Gastroesophageal sphincter (tissue), 4 donors: ENCODE measurements at regions not wholly inside any gene's neighbourhood (a gene's known extent, or its start where the extent isn't known, plus 50 kb on each side); places are given as distances from the start of the nearest gene placed in this dataset.

Source experiments
- ATAC-seq: fragments of 150-250 bp; one replicate; pipeline ENCODE4 v1.9.1; 2016; ENCODE audit warnings: mild to moderate bottlenecking, moderate library complexity
- H3K27ac ChIP-seq, 4 donors: fragments of 200-600 bp; sonication (generic) in 3 of 4; 1 replicate in 3 of 4; 2 replicates in 1 of 4; pipeline ENCODE4 v1.5.1; 2016 to 2019
- H3K27me3 ChIP-seq: fragments of 200-600 bp; sonication (generic); one replicate; pipeline ENCODE4 v1.5.1; 2019
- H3K36me3 ChIP-seq, 2 donors: fragments of 200-600 bp; sonication (generic); one replicate each; pipeline ENCODE4 v1.5.1; 2019; ENCODE audit warnings: control low read depth in 1 of 2
- H3K4me1 ChIP-seq, 3 donors: fragments of 200-600 bp; sonication (generic); 1 replicate in 2 of 3; 2 replicates in 1 of 3; pipeline ENCODE4 v1.5.1; 2016 to 2019; ENCODE audit warnings: control low read depth in 2 of 3
- H3K4me3 ChIP-seq, 2 donors: fragments of 200-600 bp; sonication (generic); one replicate each; pipeline ENCODE4 v1.5.1; 2019; ENCODE audit warnings: mild to moderate bottlenecking in 1 of 2, moderate library complexity in 1 of 2
- H3K9me3 ChIP-seq, 3 donors: fragments of 200-600 bp; sonication (generic); one replicate each; pipeline ENCODE4 v1.5.1; 2017 to 2019; ENCODE audit warnings: control low read depth in 2 of 3
- CTCF ChIP-seq, 4 experiments: fragments of 200-600 bp in 2 of 4; fragments of 450-650 bp in 2 of 4; sonication (generic) in 1 of 4; IDR thresholded peaks; one replicate each; pipeline ENCODE4 v1.5.1; 2017 to 2019; ENCODE audit warnings: antibody characterized with exemption in 4 of 4, mild to moderate bottlenecking in 2 of 4, moderate library complexity in 2 of 4
- EP300 ChIP-seq: sonication (generic); formaldehyde crosslinking; IDR thresholded peaks from one replicate; pipeline ENCODE4 v1.6.1; 2017; ENCODE audit warnings: antibody characterized with exemption, mild to moderate bottlenecking
- POLR2A ChIP-seq, 2 donors: fragments of 450-650 bp; IDR thresholded peaks; one replicate each; pipeline ENCODE4 v1.6.1; 2017; ENCODE audit warnings: antibody characterized with exemption in 2 of 2, mild to moderate bottlenecking in 2 of 2, moderate library complexity in 1 of 2
- POLR2AphosphoS5 ChIP-seq: sonication (generic); formaldehyde crosslinking; IDR thresholded peaks from one replicate; pipeline ENCODE4 v1.6.1; 2017; ENCODE audit warnings: antibody characterized with exemption
- WGBS, 2 donors: methylation state at CpG; one replicate each; pipeline ENCODE4 v1.1.5; 2018; ENCODE audit warnings: low coverage in 1 of 2; 5-methylcytosine and 5-hydroxymethylcytosine counted together

- no peak for ATAC-seq
- Histone ChIP-seq H3K9me3 (no peaks in the 10 kb centered on the region), H3K27ac (no peak overlapping the region), H3K4me1 (no peaks in the 10 kb centered on the region), H3K4me3 (no peak overlapping the region), H3K27me3 (no peaks in the 10 kb centered on the region), H3K36me3 (no peaks in the 10 kb centered on the region)
- WGBS, 2 donors: 64 to 89% methylated on average over 3 of the region's 3 CpGs
- TF ChIP-seq EP300: no peak
- TF ChIP-seq POLR2AphosphoS5: no peak
- no peak for TF ChIP-seq CTCF (IDR thresholded peaks at IDR 0.05)
- no peak for TF ChIP-seq POLR2A (IDR thresholded peaks at IDR 0.05)
Observed at GRCh38 chr17:54814371-54814770, 86.3 kb upstream of the TOM1L1 start.

DNA sequence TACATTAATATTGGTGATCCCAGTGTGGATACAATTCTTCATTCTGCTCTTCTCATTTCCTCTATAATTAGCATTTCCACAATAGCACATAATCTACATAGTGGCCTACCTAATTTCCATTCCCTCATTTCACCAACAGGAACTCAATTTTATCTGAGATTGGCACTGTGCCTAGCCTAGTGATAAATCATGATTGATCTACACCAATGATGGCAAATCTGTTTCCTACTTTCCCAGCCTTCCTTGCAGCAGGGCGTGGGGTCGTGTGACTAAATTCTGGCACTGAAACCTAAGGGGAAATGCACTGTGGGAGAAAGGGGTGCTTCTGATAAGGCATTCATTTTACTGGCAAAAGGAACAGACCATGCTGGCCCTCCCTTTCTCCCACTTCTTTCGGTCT lies 66.6 kb upstream of the TOM1L1 start:
- Histone ChIP-seq H3K27me3 (no peaks in the 10 kb centered on the region), H3K4me1 (no peaks in the 10 kb centered on the region), H3K9me3 (no peaks in the 10 kb centered on the region), H3K4me3 (no peak overlapping the region), H3K36me3 (no peaks in the 10 kb centered on the region), H3K27ac (no peak overlapping the region)
- no peak for ATAC-seq
- WGBS, 2 donors: 51 to 63% methylated on average over 3 of the region's 3 CpGs
- TF ChIP-seq POLR2A (IDR thresholded peaks at IDR 0.05) (no peak), EP300 (no peak), CTCF (IDR thresholded peaks at IDR 0.05) (no peak), POLR2AphosphoS5 (no peak)

- WGBS, 2 donors: 64 to 79% methylated on average over 2 of the region's 2 CpGs
- no peak for ATAC-seq
- Histone ChIP-seq H3K4me1 (no peaks in the 10 kb centered on the region), H3K36me3 (no peaks in the 10 kb centered on the region), H3K27ac (no peak overlapping the region), H3K4me3 (no peak overlapping the region), H3K9me3 (no peaks in the 10 kb centered on the region), H3K27me3 (no peaks in the 10 kb centered on the region)
- no peak for TF ChIP-seq POLR2A (IDR thresholded peaks at IDR 0.05)
- no peak for TF ChIP-seq CTCF (IDR thresholded peaks at IDR 0.05)
- TF ChIP-seq EP300: no peak
- TF ChIP-seq POLR2AphosphoS5: no peak
Observed at GRCh38 chr17:54835015-54835414, 65.6 kb upstream of the TOM1L1 start.

DNA sequence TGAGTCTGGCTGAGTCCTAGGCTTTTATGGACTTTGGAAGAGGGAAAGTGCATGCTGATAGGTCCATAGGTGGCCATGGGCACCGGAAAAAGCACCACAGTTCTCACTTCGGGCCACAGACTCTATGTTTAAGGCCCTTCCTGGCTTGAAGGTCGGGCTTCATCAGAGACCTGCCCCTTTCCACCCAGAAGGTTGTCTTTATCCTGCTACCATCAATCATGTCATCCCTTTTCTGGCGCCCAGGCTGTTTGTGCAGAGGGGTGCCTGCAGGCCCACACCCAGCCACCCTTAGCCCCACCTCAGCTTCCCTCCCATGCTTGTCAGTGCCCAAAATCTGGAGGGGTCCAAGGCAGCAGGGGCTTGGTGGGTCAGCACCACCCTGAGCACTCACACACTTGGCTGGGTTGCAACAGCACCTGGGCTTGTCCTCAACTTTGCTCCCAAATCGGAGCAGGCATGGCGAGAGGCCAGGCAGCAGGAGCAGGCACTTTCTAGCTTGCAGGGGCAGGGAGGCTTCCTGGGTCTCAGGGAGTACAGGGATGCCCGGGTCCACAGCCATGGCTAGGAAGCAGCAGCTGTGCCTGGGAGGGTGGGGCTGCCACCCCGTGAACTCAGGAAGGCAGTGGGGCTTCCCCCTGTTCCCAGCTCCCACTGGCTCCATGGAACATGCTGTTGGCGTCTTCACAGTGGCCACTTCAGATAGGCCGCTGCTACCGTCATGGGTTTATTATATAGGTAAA lies 63.8 kb upstream of the TOM1L1 start:
- no peaks in the 10 kb centered on the region for H3K9me3 ChIP-seq
- ATAC-seq: no peak
- no peaks in the 10 kb centered on the region for H3K27me3 ChIP-seq
- H3K4me3 ChIP-seq: no peak overlapping the region
- no peak overlapping the region for H3K27ac ChIP-seq
- H3K36me3 ChIP-seq: no peaks in the 10 kb centered on the region
- H3K4me1 ChIP-seq: no peaks in the 10 kb centered on the region
- no peak for TF ChIP-seq EP300
- WGBS, 2 donors: 81 to 93% methylated on average over 3 to 4 of the region's 11 CpGs

DNA sequence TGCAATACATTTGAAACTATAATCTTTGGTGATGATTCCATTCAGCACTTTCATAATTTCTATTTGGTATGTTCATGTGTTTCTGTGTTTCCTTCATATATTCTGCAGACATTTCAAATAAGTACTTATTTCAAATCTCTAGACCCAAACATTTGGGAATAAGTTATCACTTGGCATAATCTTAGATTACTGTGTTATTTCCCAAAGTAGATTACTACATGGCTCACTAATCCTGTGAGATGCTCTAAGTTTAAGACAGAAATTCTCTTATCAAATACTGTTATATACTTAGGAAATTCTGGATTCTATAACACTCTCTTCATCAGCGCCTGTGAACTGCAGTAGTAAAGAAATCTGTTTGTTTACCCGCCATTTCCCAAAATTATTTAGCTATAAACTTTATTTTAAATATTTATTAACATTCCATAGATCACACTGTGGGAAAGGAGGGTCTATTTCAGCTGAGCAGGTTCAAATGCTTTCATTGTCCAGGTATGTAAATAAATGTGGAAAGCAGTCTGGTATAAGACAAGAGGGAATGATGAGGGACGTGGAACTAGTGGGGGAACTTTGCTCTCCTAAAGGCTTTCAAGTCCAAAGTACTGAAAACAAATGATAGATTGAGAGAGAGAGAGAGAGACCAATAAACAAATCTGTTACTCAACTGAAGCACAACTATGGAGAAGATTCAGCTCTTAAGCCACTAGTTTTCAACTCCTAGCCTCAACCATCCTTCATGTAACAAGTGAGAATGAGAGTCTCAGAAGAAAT lies 61.8 kb upstream of the TOM1L1 start:
- H3K27ac ChIP-seq: no peak overlapping the region
- no peak for ATAC-seq
- H3K36me3 ChIP-seq: no peaks in the 10 kb centered on the region
- TF ChIP-seq EP300 (no peak), POLR2A (IDR thresholded peaks at IDR 0.05) (no peak), CTCF (IDR thresholded peaks at IDR 0.05) (no peak), POLR2AphosphoS5 (no peak)
- H3K4me3 ChIP-seq: no peak overlapping the region
- H3K27me3 ChIP-seq: no peaks in the 10 kb centered on the region
- H3K9me3 ChIP-seq: no peaks in the 10 kb centered on the region
- 58 to 61% methylated on average over 3 of the region's 3 CpGs for WGBS, 2 donors
- H3K4me1 ChIP-seq: no peaks in the 10 kb centered on the region
